Stimulated activated CD4-positive, alpha-beta T cell treated with anti-CD3 and anti-CD28 coated beads, Interleukin-1b, Interleukin-23, amount 100 ng/mL, for 4 hours (primary cell): ENCODE measurements at regions not wholly inside any gene's neighbourhood (a gene's known extent, or its start where the extent isn't known, plus 50 kb on each side); places are given as distances from the start of the nearest gene placed in this dataset.
"Not testable (repeated sequence)": the region's sequence is repeated elsewhere in the genome, so short reads cannot be mapped to it uniquely, and the experiment has no call there.

Experiments used
- DNase-seq, 2 donors: peaks; one replicate each; pipeline ENCODE4 v3.0.0-alpha.2; 2020; ENCODE audit warnings: low read depth in 2 of 2

GRCh38 chr17:5747276-5747675, 163.0 kb upstream of the NLRP1 start:
- DNase-seq = no peak

GRCh38 chr17:5747964-5748363, 163.7 kb upstream of the NLRP1 start:
- no peak for DNase-seq

- no peak for DNase-seq
These were observed 169.1 kb upstream of the NLRP1 start for GRCh38 chr17:5753421-5753820.

GRCh38 chr17:5757314-5757907, 173.1 kb upstream of the NLRP1 start:
- DNase-seq = no peak

GRCh38 chr17:5758651-5759050, 174.3 kb upstream of the NLRP1 start:
- no peak for DNase-seq

DNA sequence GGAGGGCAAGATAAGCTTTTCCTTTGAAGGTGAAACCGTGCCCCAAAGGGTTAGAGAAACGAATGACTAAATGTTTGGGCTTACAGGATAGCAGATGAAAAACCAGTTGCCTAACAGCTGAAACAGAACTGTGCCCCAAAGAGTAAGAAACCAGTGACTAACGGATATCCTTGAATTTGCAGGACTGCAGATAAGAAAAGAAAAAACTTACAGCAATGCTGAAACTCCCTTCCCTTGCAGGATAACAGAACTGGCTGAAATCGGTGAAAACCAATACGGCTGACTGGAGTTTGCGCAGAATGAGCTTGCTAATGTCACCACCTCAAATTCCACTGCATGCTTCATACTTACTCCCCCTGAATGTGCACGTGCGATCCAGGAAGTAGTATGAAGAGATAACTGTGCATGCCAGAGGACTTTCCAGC, 175.2 kb upstream of the NLRP1 start:
- no peak for DNase-seq

- no peak for DNase-seq
These were observed 177.9 kb upstream of the NLRP1 start for GRCh38 chr17:5762191-5762590.

- no peak for DNase-seq
These were observed 179.4 kb upstream of the NLRP1 start for GRCh38 chr17:5763595-5764306.

DNA sequence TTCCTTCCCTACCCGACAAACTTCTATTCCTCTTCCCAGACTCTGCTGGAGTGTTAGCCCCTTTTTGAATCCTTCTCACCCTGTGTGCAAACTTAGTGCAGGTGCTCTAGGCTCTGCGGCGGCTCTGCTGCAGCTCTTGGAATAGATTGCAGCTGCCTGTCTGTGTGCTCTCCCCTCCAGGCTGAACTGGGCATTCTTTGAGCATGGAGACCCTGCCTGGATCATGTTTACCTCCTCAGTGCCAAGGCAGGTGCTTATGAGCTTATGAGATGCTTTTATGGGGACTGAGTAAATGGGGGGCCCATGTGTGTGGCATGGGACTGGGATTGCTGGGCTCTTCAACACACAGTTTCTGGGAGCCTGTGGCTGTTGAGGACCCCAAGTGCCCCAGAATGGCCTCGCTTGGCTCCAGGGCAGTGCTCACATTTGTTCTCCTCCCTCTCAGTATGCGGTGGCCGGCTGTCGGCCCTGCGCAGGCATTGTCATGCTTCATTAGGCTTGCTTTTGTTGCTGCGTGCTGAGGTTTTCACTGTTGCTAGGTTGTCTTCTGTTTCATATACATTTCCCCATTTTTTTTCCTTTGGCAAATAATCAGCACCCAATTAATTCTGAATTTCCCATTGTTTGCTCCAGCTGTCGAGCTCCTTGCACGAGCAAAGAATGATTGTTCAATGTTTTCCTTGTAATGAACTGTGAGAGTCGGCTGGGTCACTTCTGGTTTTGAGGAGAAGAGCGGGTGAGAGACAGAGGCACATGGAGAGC, 185.5 kb upstream of the NLRP1 start:
- no peak for DNase-seq

DNA sequence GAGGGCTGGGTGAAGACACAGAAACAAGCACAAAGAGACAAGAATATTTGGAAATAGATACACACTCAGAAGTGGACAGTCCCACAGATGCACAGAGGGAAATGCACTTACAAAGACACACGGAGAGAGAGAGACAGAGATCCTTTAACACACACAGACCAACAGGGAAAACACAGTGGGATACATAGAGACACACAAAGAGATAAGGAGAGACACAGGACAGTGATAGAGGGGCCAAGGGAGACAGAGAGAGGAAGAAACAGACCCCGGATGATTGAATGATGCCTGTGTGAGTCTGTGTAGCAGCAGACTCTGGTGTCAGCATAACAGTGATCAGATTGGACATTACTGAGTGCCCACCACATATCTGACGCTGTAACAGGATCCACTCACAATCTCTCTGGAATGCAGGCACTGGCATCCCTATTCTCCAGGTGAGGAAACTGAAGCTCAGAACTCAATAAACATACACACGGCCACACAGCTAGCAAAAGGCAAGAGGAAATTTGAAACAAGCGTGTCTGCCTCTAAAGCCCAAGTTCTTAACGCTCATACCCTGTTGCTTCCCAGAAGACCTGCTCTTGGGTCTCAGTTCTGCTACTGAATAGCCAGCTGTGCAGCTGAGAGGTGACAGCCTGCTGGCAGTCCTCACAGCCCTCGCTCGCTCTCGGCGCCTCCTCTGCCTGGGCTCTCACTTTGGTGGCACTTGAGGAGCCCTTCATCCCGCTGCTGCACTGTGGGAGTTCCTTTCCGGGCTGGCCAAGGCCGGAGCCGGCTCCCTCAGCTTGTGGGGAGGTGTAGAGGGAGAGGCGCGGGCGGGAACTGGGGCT, 186.3 kb upstream of the NLRP1 start:
- DNase-seq = no peak

DNA sequence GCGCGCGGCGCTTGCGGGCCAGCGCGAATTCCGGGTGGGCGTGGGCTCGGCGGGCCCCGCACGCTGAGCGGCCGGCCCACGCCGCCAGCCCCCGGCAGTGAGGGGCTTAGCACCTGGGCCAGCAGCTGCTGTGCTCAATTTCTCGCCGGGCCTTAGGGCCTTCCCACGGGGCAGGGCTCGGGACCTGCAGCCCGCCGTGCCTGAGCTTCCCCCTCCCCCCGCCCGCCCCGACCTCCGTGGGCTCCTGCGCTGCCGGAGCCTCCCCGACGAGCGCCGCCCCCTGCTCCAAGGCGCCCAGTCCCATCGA, 186.9 kb upstream of the NLRP1 start:
- not testable (repeated sequence) for DNase-seq

DNA sequence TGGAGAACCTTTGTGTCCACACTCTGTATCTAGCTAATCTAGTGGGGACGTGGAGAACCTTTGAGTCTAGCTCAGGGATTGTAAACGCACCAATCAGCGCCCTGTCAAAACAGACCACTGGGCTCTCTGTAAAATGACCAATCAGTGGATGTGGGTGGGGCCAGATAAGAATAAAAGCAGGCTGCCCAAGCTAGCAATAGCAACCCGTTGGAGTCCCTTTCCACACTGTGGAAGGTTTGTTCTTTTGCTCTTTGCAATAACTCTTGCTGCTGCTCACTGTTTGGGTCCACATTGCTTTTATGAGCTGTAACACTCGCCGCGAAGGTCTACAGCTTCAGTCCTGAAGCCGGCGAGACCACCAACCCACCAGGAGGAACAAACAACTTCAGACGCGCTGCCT, 187.7 kb upstream of the NLRP1 start:
- DNase-seq = not testable (repeated sequence)

GRCh38 chr17:5772720-5773119, 188.4 kb upstream of the NLRP1 start:
- no peak for DNase-seq

- DNase-seq = no peak
These were observed 189.6 kb upstream of the NLRP1 start for GRCh38 chr17:5773816-5774360.

GRCh38 chr17:5775098-5775497, 190.8 kb upstream of the NLRP1 start:
- no peak for DNase-seq

- DNase-seq = no peak
These were observed 196.2 kb upstream of the NLRP1 start for GRCh38 chr17:5780476-5780875.

GRCh38 chr17:5781236-5781927, 197.1 kb upstream of the NLRP1 start:
- DNase-seq = no peak

- no peak for DNase-seq
These were observed 199.0 kb upstream of the NLRP1 start for GRCh38 chr17:5783269-5783668.

GRCh38 chr17:5783851-5784250, 199.5 kb upstream of the NLRP1 start:
- no peak for DNase-seq

- DNase-seq = no peak
These were observed 200.5 kb upstream of the NLRP1 start for GRCh38 chr17:5784791-5785190.

DNA sequence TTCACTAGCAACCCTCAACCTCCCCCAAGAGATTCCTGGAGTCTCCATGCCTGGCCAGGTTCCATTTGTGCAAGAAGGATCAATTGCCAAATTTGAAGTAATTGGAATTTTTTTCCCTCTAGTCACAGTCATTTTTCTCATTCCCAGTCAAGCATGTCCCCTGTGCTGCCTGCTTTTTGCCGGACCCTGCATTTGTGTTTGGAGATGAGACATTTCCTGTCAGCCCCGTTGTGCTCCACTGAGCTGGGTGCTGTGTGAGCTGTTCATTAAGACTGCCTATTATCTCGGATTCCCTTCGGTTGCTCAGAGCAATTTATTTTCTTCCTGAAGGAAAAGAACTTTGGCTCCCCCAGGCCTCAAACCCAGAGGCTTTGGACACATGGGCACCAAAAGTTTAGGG, 201.0 kb upstream of the NLRP1 start:
- no peak for DNase-seq
